GM12864 (cell line): ENCODE measurements at regions not wholly inside any gene's neighbourhood (a gene's known extent, or its start where the extent isn't known, plus 50 kb on each side); places are given as distances from the start of the nearest gene placed in this dataset.

ENCODE experiments used
- DNase-seq: peaks from one replicate; pipeline ENCODE4 v3.0.0-alpha.2; 2011; ENCODE audit warnings: low read depth
- H3K4me3 ChIP-seq: 2 replicates; pipeline ENCODE4 v1.5.1; 2011; ENCODE audit warnings: mild to moderate bottlenecking, low read depth, low read length, control low read depth
- CTCF ChIP-seq: IDR thresholded peaks from 2 replicates; pipeline ENCODE4 v1.5.1; 2011; ENCODE audit warnings: low read depth, mild to moderate bottlenecking, moderate library complexity, low read length, control low read depth, inconsistent platforms; ENCODE audit errors: missing control alignments

GRCh38 chr1:105872817-105873216 is 1183.7 kb upstream of the PRMT6 start:
- no peak overlapping the region for H3K4me3 ChIP-seq
- no peak for TF ChIP-seq CTCF
- DNase-seq: no peak

- no peak overlapping the region for H3K4me3 ChIP-seq
- no peak for TF ChIP-seq CTCF
- DNase-seq: no peak
Measured at GRCh38 chr1:105874621-105875020, 1181.9 kb upstream of the PRMT6 start.

- no peak overlapping the region for H3K4me3 ChIP-seq
- no peak for DNase-seq
- TF ChIP-seq CTCF: no peak
Measured at GRCh38 chr1:105886309-105886708, 1170.2 kb upstream of the PRMT6 start.

- no peak for TF ChIP-seq CTCF
- DNase-seq: no peak
- no peak overlapping the region for H3K4me3 ChIP-seq
Measured at GRCh38 chr1:105891308-105891707, 1165.2 kb upstream of the PRMT6 start.

GRCh38 chr1:105894006-105894405 is 1162.5 kb upstream of the PRMT6 start:
- no peak overlapping the region for H3K4me3 ChIP-seq
- no peak for TF ChIP-seq CTCF
- no peak for DNase-seq

GRCh38 chr1:105909811-105910210 is 1146.7 kb upstream of the PRMT6 start:
- TF ChIP-seq CTCF: no peak
- no peak for DNase-seq

GRCh38 chr1:105914403-105914802 is 1142.1 kb upstream of the PRMT6 start:
- DNase-seq: no peak
- TF ChIP-seq CTCF: no peak
- no peak overlapping the region for H3K4me3 ChIP-seq

More at GRCh38 chr1:105909811-105910210, 1146.7 kb upstream of the PRMT6 start:
- H3K4me3 ChIP-seq: no peak overlapping the region
